ENCODE measurements at regions not wholly inside any gene's neighbourhood (a gene's known extent, or its start where the extent isn't known, plus 50 kb on each side); places are given as distances from the start of the nearest gene placed in this dataset.

- TF ChIP-seq, protein P1, sequence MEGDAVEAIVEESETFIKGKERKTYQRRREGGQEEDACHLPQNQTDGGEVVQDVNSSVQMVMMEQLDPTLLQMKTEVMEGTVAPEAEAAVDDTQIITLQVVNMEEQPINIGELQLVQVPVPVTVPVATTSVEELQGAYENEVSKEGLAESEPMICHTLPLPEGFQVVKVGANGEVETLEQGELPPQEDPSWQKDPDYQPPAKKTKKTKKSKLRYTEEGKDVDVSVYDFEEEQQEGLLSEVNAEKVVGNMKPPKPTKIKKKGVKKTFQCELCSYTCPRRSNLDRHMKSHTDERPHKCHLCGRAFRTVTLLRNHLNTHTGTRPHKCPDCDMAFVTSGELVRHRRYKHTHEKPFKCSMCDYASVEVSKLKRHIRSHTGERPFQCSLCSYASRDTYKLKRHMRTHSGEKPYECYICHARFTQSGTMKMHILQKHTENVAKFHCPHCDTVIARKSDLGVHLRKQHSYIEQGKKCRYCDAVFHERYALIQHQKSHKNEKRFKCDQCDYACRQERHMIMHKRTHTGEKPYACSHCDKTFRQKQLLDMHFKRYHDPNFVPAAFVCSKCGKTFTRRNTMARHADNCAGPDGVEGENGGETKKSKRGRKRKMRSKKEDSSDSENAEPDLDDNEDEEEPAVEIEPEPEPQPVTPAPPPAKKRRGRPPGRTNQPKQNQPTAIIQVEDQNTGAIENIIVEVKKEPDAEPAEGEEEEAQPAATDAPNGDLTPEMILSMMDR (IDR thresholded peaks at IDR 0.05), result no peak
- no peak for TF ChIP-seq POLR2A (IDR thresholded peaks at IDR 0.05)
- TF ChIP-seq EP300 (IDR thresholded peaks at IDR 0.05), result no peak
These were observed 189.1 kb upstream of the INHBA start for GRCh38 chr7:41891950-41892349.

Data from ovary (tissue), 3 donors.